Activated CD8-positive, alpha-beta memory T cell treated with anti-CD3 and anti-CD28 coated beads, Interleukin-2, amount 10 ng/mL, durations not matched to agents 7 days and 5 days (primary cell): ENCODE measurements at regions not wholly inside any gene's neighbourhood (a gene's known extent, or its start where the extent isn't known, plus 50 kb on each side); places are given as distances from the start of the nearest gene placed in this dataset.
"Not testable (repeated sequence)": the region's sequence is repeated elsewhere in the genome, so short reads cannot be mapped to it uniquely, and the experiment has no call there.

ENCODE experiments used
- ATAC-seq: fragments of 150-1000 bp; cut with Tn5 transposase; one replicate; pipeline ENCODE4 v1.10.0; 2021; ENCODE audit warnings: moderate library complexity
- CTCF ChIA-PET: fragments of 350-600 bp; sonication (Branson Sonifier 250); formaldehyde crosslinking; loops from one replicate; lab custom pipeline; 2021; ENCODE audit warnings: antibody characterized with exemption; lab: Charles Lee
- DNase-seq: peaks from one replicate; pipeline ENCODE4 v3.0.0-alpha.2; 2020
- H3K27ac Mint-ChIP-seq: one replicate; pipeline ENCODE4 v1.8.0; 2021; ENCODE audit warnings: mild to moderate bottlenecking, mixed read lengths
- H3K27me3 Mint-ChIP-seq: one replicate; pipeline ENCODE4 v1.8.0; 2021; ENCODE audit warnings: mixed read lengths
- H3K36me3 Mint-ChIP-seq: one replicate; pipeline ENCODE4 v1.8.0; 2021; ENCODE audit warnings: mild to moderate bottlenecking, mixed read lengths
- H3K4me1 Mint-ChIP-seq: one replicate; pipeline ENCODE4 v1.8.0; 2021; ENCODE audit warnings: mixed read lengths
- H3K4me3 Mint-ChIP-seq: one replicate; pipeline ENCODE4 v1.8.0; 2021; ENCODE audit warnings: mild to moderate bottlenecking, moderate library complexity, mixed read lengths
- H3K9me3 Mint-ChIP-seq: one replicate; pipeline ENCODE4 v1.8.0; 2022; ENCODE audit warnings: low read depth, mixed read lengths

- ATAC-seq (no peak), DNase-seq (no peak)
- no peak overlapping the region for H3K27ac Mint-ChIP-seq
- H3K4me3 Mint-ChIP-seq: no peak overlapping the region
- H3K36me3 Mint-ChIP-seq: no peaks in the 10 kb centered on the region
- peaks cover 31% of the 10 kb centered on the region for H3K27me3 Mint-ChIP-seq
- no peaks in the 10 kb centered on the region for H3K9me3 Mint-ChIP-seq
- CTCF ChIA-PET: no interaction called here
- no peaks in the 10 kb centered on the region for H3K4me1 Mint-ChIP-seq
Observed at GRCh38 chr3:126292318-126293070, 64.7 kb downstream of the KLF15 start.

- CTCF ChIA-PET: no interaction called here
- DNase-seq (no peak), ATAC-seq (no peak)
- H3K4me1 Mint-ChIP-seq: no peaks in the 10 kb centered on the region
- H3K27ac Mint-ChIP-seq: no peak overlapping the region
- no peaks in the 10 kb centered on the region for H3K36me3 Mint-ChIP-seq
- H3K9me3 Mint-ChIP-seq: no peaks in the 10 kb centered on the region
- H3K4me3 Mint-ChIP-seq: no peak overlapping the region
- peaks cover 36% of the 10 kb centered on the region for H3K27me3 Mint-ChIP-seq
Observed at GRCh38 chr3:126291537-126291936, 65.7 kb downstream of the KLF15 start.

GRCh38 chr3:126291061-126291460 lies 66.1 kb downstream of the KLF15 start:
- Mint-ChIP-seq H3K36me3 (no peaks in the 10 kb centered on the region), H3K4me3 (no peak overlapping the region), H3K9me3 (no peaks in the 10 kb centered on the region), H3K27me3 (peaks cover 41% of the 10 kb centered on the region), H3K27ac (no peak overlapping the region), H3K4me1 (no peaks in the 10 kb centered on the region)
- ATAC-seq (no peak), DNase-seq (no peak)
- CTCF ChIA-PET: no interaction called here

DNA sequence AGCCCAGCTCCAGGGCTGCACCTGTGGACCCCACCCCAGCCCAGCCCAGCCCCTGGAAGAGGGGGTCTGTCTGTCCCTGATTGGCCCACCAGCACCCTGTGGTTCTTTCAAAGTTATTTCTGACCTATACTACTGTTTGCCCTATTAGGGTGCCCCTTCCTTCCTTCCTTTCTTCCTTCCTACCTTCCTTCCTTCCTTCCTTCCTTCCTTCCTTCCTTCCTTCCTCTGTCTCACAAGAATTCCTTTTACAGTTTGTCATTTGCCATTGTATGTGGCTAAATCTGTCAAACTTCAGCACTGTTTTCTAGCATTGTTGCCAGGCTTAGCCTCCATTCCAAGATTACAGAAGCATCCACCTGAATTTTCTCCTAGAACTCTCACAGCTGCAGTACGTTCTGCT lies 66.9 kb downstream of the KLF15 start:
- Mint-ChIP-seq H3K27ac (no peak overlapping the region), H3K9me3 (no peaks in the 10 kb centered on the region), H3K4me3 (no peak overlapping the region), H3K36me3 (no peaks in the 10 kb centered on the region), H3K27me3 (peaks cover 46% of the 10 kb centered on the region), H3K4me1 (no peaks in the 10 kb centered on the region)
- DNase-seq (no peak), ATAC-seq (no peak)
- CTCF ChIA-PET: no interaction called here

- H3K27me3 Mint-ChIP-seq: peaks cover 47% of the 10 kb centered on the region
- H3K4me3 Mint-ChIP-seq: no peak overlapping the region
- no peaks in the 10 kb centered on the region for H3K36me3 Mint-ChIP-seq
- CTCF ChIA-PET: no interaction called here
- no peak for ATAC-seq
- H3K4me1 Mint-ChIP-seq: no peaks in the 10 kb centered on the region
- no peak for DNase-seq
- no peak overlapping the region for H3K27ac Mint-ChIP-seq
- H3K9me3 Mint-ChIP-seq: no peaks in the 10 kb centered on the region
Observed at GRCh38 chr3:126289096-126289495, 68.1 kb downstream of the KLF15 start.

GRCh38 chr3:126288314-126288713 lies 68.9 kb downstream of the KLF15 start:
- no peaks in the 10 kb centered on the region for H3K36me3 Mint-ChIP-seq
- no peak for DNase-seq
- peaks cover 47% of the 10 kb centered on the region for H3K27me3 Mint-ChIP-seq
- no peaks in the 10 kb centered on the region for H3K4me1 Mint-ChIP-seq
- ATAC-seq: no peak
- H3K4me3 Mint-ChIP-seq: no peak overlapping the region
- CTCF ChIA-PET: no interaction called here
- no peak overlapping the region for H3K27ac Mint-ChIP-seq
- no peaks in the 10 kb centered on the region for H3K9me3 Mint-ChIP-seq

GRCh38 chr3:126287536-126288241 lies 69.5 kb downstream of the KLF15 start:
- CTCF ChIA-PET: no interaction called here
- Mint-ChIP-seq H3K4me1 (no peaks in the 10 kb centered on the region), H3K9me3 (no peaks in the 10 kb centered on the region), H3K27ac (no peak overlapping the region), H3K4me3 (no peak overlapping the region), H3K27me3 (peaks cover 51% of the 10 kb centered on the region), H3K36me3 (no peaks in the 10 kb centered on the region)
- no peak for ATAC-seq
- DNase-seq: no peak

DNA sequence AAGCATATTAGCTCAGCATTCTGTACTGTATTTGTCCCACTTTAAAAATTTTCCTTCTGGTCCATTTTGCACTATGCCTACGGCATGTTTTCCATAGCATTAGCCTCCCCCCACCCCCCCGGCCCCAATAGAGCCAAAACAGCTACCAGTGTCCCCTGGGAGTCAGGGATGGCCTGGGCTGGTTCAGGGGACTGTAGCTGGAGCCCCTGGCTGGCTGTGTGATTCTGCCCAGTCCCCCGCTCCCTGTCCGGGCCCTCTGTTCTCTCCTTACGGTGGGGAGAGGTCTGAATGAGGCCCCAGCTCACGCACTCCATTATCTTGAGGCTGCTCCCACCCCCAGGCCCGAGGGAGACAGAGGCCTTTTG lies 70.1 kb downstream of the KLF15 start:
- H3K4me1 Mint-ChIP-seq: no peaks in the 10 kb centered on the region
- ATAC-seq (no peak), DNase-seq (no peak)
- H3K27me3 Mint-ChIP-seq: peaks cover 55% of the 10 kb centered on the region
- no peaks in the 10 kb centered on the region for H3K9me3 Mint-ChIP-seq
- no peak overlapping the region for H3K27ac Mint-ChIP-seq
- H3K36me3 Mint-ChIP-seq: no peaks in the 10 kb centered on the region
- CTCF ChIA-PET: no interaction called here
- no peak overlapping the region for H3K4me3 Mint-ChIP-seq

DNA sequence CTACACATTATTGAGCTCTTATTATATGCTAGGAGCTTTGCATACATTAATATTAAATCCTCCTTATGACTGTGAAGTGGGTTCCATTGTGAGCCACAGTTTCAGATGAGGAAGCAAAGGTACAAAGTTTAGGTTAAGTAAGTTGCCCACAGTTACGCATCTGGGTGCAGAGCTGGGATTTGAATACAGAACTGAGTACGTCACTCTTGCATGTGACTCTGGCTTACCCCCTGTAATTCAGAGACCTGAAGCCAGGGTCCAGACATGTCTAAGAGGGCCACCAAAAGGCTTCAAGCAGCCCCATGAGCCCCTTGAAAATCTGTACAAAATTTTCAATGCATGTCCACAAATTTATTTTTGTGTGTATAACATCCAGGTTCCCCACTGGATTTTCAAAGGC lies 71.8 kb downstream of the KLF15 start:
- Mint-ChIP-seq H3K27ac (no peak overlapping the region), H3K4me3 (no peak overlapping the region), H3K9me3 (no peaks in the 10 kb centered on the region), H3K4me1 (no peaks in the 10 kb centered on the region), H3K36me3 (no peaks in the 10 kb centered on the region), H3K27me3 (peaks cover 57% of the 10 kb centered on the region)
- ATAC-seq: no peak
- CTCF ChIA-PET: no interaction called here
- no peak for DNase-seq

- no peak overlapping the region for H3K27ac Mint-ChIP-seq
- no peaks in the 10 kb centered on the region for H3K9me3 Mint-ChIP-seq
- no peak for ATAC-seq
- peaks cover 56% of the 10 kb centered on the region for H3K27me3 Mint-ChIP-seq
- H3K36me3 Mint-ChIP-seq: no peaks in the 10 kb centered on the region
- H3K4me3 Mint-ChIP-seq: no peak overlapping the region
- no peaks in the 10 kb centered on the region for H3K4me1 Mint-ChIP-seq
- CTCF ChIA-PET: no interaction called here
- no peak for DNase-seq
Observed at GRCh38 chr3:126284258-126284904, 72.8 kb downstream of the KLF15 start.

DNA sequence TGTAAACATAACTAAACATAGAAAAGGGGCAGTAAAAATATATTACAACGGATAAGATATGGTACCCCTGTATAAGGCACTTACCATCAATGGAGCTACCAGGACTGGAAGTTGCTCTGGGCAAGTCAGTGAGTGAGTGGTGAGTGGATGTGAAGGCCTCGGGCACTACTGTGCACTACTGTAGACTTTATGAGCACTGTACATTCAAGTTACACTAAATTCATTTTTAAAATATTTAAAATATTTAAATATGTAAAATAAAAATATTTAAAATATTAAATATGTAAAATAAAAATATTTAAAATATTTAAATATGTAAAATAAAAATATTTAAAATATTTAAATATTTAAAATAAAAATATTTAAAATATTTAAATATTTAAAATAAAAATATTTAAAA lies 73.6 kb downstream of the KLF15 start:
- peaks cover 49% of the 10 kb centered on the region for H3K27me3 Mint-ChIP-seq
- H3K4me1 Mint-ChIP-seq, CTCF ChIA-PET: not testable (repeated sequence)

DNA sequence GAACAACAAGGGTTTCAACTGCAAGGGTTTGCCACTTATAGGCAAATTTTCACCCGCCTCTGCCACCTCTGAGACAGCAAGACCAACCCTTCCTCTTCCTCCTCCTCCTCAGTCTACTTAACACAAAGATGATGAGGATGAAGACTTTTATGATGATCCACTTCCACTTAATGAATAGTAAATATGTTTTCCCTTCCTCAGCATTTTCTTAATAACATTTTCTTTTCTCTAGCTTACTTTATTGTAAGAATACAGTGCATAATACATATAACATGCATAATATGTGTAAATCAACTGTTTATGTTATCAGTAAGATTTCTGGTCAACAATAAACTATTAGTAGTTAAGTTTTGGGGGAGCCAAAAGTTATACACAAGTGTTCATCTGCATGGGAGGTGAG lies 77.4 kb downstream of the KLF15 start:
- Mint-ChIP-seq H3K4me1 (no peaks in the 10 kb centered on the region), H3K27ac (no peak overlapping the region), H3K9me3 (no peaks in the 10 kb centered on the region), H3K4me3 (no peak overlapping the region), H3K36me3 (no peaks in the 10 kb centered on the region), H3K27me3 (peaks cover 20% of the 10 kb centered on the region)
- CTCF ChIA-PET: no interaction called here
- no peak for ATAC-seq
- no peak for DNase-seq

More for the DNA sequence above, 73.6 kb downstream of the KLF15 start:
- not testable (repeated sequence) for ATAC-seq, H3K9me3 Mint-ChIP-seq, H3K27ac Mint-ChIP-seq, H3K36me3 Mint-ChIP-seq, H3K4me3 Mint-ChIP-seq, DNase-seq

GRCh38 chr3:126277629-126278378 lies 79.4 kb downstream of the KLF15 start:
- peaks cover 19% of the 10 kb centered on the region for H3K27me3 Mint-ChIP-seq
- H3K4me3 Mint-ChIP-seq: no peak overlapping the region
- H3K27ac Mint-ChIP-seq: no peak overlapping the region
- no peaks in the 10 kb centered on the region for H3K4me1 Mint-ChIP-seq
- H3K9me3 Mint-ChIP-seq: no peaks in the 10 kb centered on the region
- DNase-seq (no peak), ATAC-seq (no peak)
- H3K36me3 Mint-ChIP-seq: no peaks in the 10 kb centered on the region
- CTCF ChIA-PET: no interaction called here
